ENCODE measurements at regions not wholly inside any gene's neighbourhood (a gene's known extent, or its start where the extent isn't known, plus 50 kb on each side); places are given as distances from the start of the nearest gene placed in this dataset.

- Mint-ChIP-seq H3K27me3 (ENCODE audit: unreplicated experiment) (no peaks in the 10 kb centered on the region), H3K4me1 (ENCODE audit: low read depth, unreplicated experiment) (no peaks in the 10 kb centered on the region), H3K36me3 (ENCODE audit: insufficient read depth, unreplicated experiment) (no peaks in the 10 kb centered on the region), H3K9me3 (ENCODE audit: low read depth, unreplicated experiment) (no peaks in the 10 kb centered on the region), H3K4me3 (ENCODE audit: low read depth, unreplicated experiment) (no peak overlapping the region), H3K27ac (ENCODE audit: unreplicated experiment) (no peak overlapping the region)
- BruUV-seq (replicated peaks), result no TSS peak
- intact Hi-C loops (cut with micrococcal nuclease; ENCODE audit: unreplicated experiment), result no loop called here
- DNase-seq, result no peak
- TF ChIP-seq CTCF (IDR thresholded peaks at IDR 0.05; ENCODE audit: unreplicated experiment), result no peak
- CTCF ChIA-PET, result no interaction called here
These were observed 217.2 kb upstream of the CFAP20DC start for GRCh38 chr3:59267021-59267420.

GRCh38 chr3:59266551-59266950 lies 216.7 kb upstream of the CFAP20DC start:
- H3K4me1 Mint-ChIP-seq (ENCODE audit: low read depth, unreplicated experiment), result no peaks in the 10 kb centered on the region
- no peak overlapping the region for H3K27ac Mint-ChIP-seq (ENCODE audit: unreplicated experiment)
- BruUV-seq (replicated peaks), result no TSS peak
- H3K4me3 Mint-ChIP-seq (ENCODE audit: low read depth, unreplicated experiment), result no peak overlapping the region
- no peak for TF ChIP-seq CTCF (IDR thresholded peaks at IDR 0.05; ENCODE audit: unreplicated experiment)
- no peaks in the 10 kb centered on the region for H3K36me3 Mint-ChIP-seq (ENCODE audit: insufficient read depth, unreplicated experiment)
- intact Hi-C loops (cut with micrococcal nuclease; ENCODE audit: unreplicated experiment), result no loop called here
- H3K9me3 Mint-ChIP-seq (ENCODE audit: low read depth, unreplicated experiment), result no peaks in the 10 kb centered on the region
- no peaks in the 10 kb centered on the region for H3K27me3 Mint-ChIP-seq (ENCODE audit: unreplicated experiment)
- CTCF ChIA-PET, result no interaction called here
- DNase-seq, result no peak

- no peaks in the 10 kb centered on the region for H3K4me1 Mint-ChIP-seq (ENCODE audit: low read depth, unreplicated experiment)
- intact Hi-C loops (cut with micrococcal nuclease; ENCODE audit: unreplicated experiment), result no loop called here
- CTCF ChIA-PET, result no interaction called here
- H3K9me3 Mint-ChIP-seq (ENCODE audit: low read depth, unreplicated experiment), result no peaks in the 10 kb centered on the region
- no peak for TF ChIP-seq CTCF (IDR thresholded peaks at IDR 0.05; ENCODE audit: unreplicated experiment)
- H3K36me3 Mint-ChIP-seq (ENCODE audit: insufficient read depth, unreplicated experiment), result no peaks in the 10 kb centered on the region
- no peak overlapping the region for H3K27ac Mint-ChIP-seq (ENCODE audit: unreplicated experiment)
- H3K27me3 Mint-ChIP-seq (ENCODE audit: unreplicated experiment), result no peaks in the 10 kb centered on the region
- BruUV-seq (replicated peaks), result no TSS peak
- DNase-seq, result no peak
- H3K4me3 Mint-ChIP-seq (ENCODE audit: low read depth, unreplicated experiment), result no peak overlapping the region
These were observed 215.7 kb upstream of the CFAP20DC start for GRCh38 chr3:59265566-59265965.

GRCh38 chr3:59264366-59264765 lies 214.5 kb upstream of the CFAP20DC start:
- Mint-ChIP-seq H3K4me3 (ENCODE audit: low read depth, unreplicated experiment) (no peak overlapping the region), H3K4me1 (ENCODE audit: low read depth, unreplicated experiment) (no peaks in the 10 kb centered on the region), H3K36me3 (ENCODE audit: insufficient read depth, unreplicated experiment) (no peaks in the 10 kb centered on the region), H3K27me3 (ENCODE audit: unreplicated experiment) (no peaks in the 10 kb centered on the region), H3K9me3 (ENCODE audit: low read depth, unreplicated experiment) (no peaks in the 10 kb centered on the region), H3K27ac (ENCODE audit: unreplicated experiment) (no peak overlapping the region)
- DNase-seq, result no peak
- BruUV-seq (replicated peaks), result no TSS peak
- CTCF ChIA-PET, result no interaction called here
- intact Hi-C loops (cut with micrococcal nuclease; ENCODE audit: unreplicated experiment), result no loop called here
- TF ChIP-seq CTCF (IDR thresholded peaks at IDR 0.05; ENCODE audit: unreplicated experiment), result no peak

- Mint-ChIP-seq H3K9me3 (ENCODE audit: low read depth, unreplicated experiment) (no peaks in the 10 kb centered on the region), H3K36me3 (ENCODE audit: insufficient read depth, unreplicated experiment) (no peaks in the 10 kb centered on the region), H3K4me3 (ENCODE audit: low read depth, unreplicated experiment) (no peak overlapping the region), H3K27ac (ENCODE audit: unreplicated experiment) (no peak overlapping the region), H3K4me1 (ENCODE audit: low read depth, unreplicated experiment) (no peaks in the 10 kb centered on the region), H3K27me3 (ENCODE audit: unreplicated experiment) (no peaks in the 10 kb centered on the region)
- BruUV-seq (replicated peaks), result no TSS peak
- DNase-seq, result no peak
- TF ChIP-seq CTCF (IDR thresholded peaks at IDR 0.05; ENCODE audit: unreplicated experiment), result no peak
- intact Hi-C loops (cut with micrococcal nuclease; ENCODE audit: unreplicated experiment), result no loop called here
- CTCF ChIA-PET, result no interaction called here
These were observed 213.3 kb upstream of the CFAP20DC start for GRCh38 chr3:59263152-59263551.

Measured in Calu3 (cell line).